Skeletal muscle tissue (tissue), 3 donors: ENCODE measurements at regions not wholly inside any gene's neighbourhood (a gene's known extent, or its start where the extent isn't known, plus 50 kb on each side); places are given as distances from the start of the nearest gene placed in this dataset.

Source experiments
- H3K27ac ChIP-seq: one replicate; pipeline ENCODE4 v1.7.0; 2013; ENCODE audit warnings: mild to moderate bottlenecking, low read depth, low read length, inconsistent platforms
- H3K27me3 ChIP-seq, 3 donors: one replicate each; pipeline ENCODE4 v1.7.0; 2013; ENCODE audit warnings: low read length in 3 of 3; ENCODE audit not compliant: control insufficient read depth in 3 of 3, insufficient read depth in 3 of 3
- H3K36me3 ChIP-seq, 3 donors: one replicate each; pipeline ENCODE4 v1.7.0; 2013; ENCODE audit warnings: low read length in 3 of 3; ENCODE audit not compliant: control insufficient read depth in 3 of 3, insufficient read depth in 3 of 3
- H3K4me1 ChIP-seq, 3 donors: one replicate each; pipeline ENCODE4 v1.7.0; 2013; ENCODE audit warnings: low read length in 3 of 3, mild to moderate bottlenecking in 3 of 3; ENCODE audit not compliant: control insufficient read depth in 3 of 3, insufficient read depth in 3 of 3
- H3K4me3 ChIP-seq, 3 donors: one replicate each; pipeline ENCODE4 v1.7.0; 2013; ENCODE audit warnings: low read length in 3 of 3
- H3K9ac ChIP-seq, 3 donors: one replicate each; pipeline ENCODE4 v1.7.0; 2013; ENCODE audit warnings: low read length in 3 of 3, mild to moderate bottlenecking in 3 of 3, moderate library complexity in 2 of 3, low read depth in 1 of 3
- H3K9me3 ChIP-seq, 3 donors: one replicate each; pipeline ENCODE4 v1.7.0; 2013; ENCODE audit warnings: low read length in 3 of 3; ENCODE audit not compliant: control insufficient read depth in 3 of 3
- donor health status: Osteomylitis.

- Histone ChIP-seq H3K4me1 (peaks cover 0 to 6% (median 3%) of the 10 kb centered on the region in 3 donors), H3K9me3 (no peaks in the 10 kb centered on the region), H3K27me3 (no peaks in the 10 kb centered on the region), H3K4me3 (no peak overlapping the region), H3K36me3 (no peaks in the 10 kb centered on the region), H3K27ac (no peak overlapping the region), H3K9ac (no peak overlapping the region)
Measured at GRCh38 chr16:49051576-49051975, 230.1 kb downstream of the CBLN1 start.

DNA sequence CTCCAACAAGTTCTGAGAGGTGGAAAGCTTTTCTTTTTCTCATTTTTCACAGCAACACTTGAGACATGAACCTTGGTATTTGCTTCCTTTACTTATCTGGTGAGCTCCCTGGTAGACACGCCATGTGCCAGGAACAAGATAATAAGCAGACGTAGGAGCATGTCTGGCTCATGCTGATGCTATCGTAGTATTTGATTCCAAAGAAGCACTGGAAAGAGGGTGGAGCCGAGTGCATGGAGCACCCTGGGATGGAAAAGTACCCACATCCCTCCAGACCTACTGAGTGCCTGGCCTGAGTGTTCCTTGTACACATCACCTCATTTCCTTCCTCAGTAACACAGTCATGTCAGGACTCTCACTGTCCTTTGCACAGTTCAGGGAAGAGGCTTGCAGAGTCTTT, 231.0 kb downstream of the CBLN1 start:
- Histone ChIP-seq H3K27ac (no peak overlapping the region), H3K27me3 (no peaks in the 10 kb centered on the region), H3K9me3 (no peaks in the 10 kb centered on the region), H3K36me3 (no peaks in the 10 kb centered on the region), H3K4me3 (no peak overlapping the region), H3K9ac (no peak overlapping the region), H3K4me1 (peaks cover 0 to 6% (median 3%) of the 10 kb centered on the region in 3 donors)

GRCh38 chr16:49049644-49050043, 232.0 kb downstream of the CBLN1 start:
- Histone ChIP-seq H3K27me3 (no peaks in the 10 kb centered on the region), H3K4me1 (peaks cover 0 to 3% (median 3%) of the 10 kb centered on the region in 3 donors), H3K36me3 (no peaks in the 10 kb centered on the region), H3K27ac (no peak overlapping the region), H3K9ac (no peak overlapping the region), H3K4me3 (no peak overlapping the region), H3K9me3 (no peaks in the 10 kb centered on the region)

GRCh38 chr16:49049191-49049590, 232.4 kb downstream of the CBLN1 start:
- H3K9me3 ChIP-seq: no peaks in the 10 kb centered on the region
- H3K36me3 ChIP-seq: no peaks in the 10 kb centered on the region
- H3K27ac ChIP-seq: no peak overlapping the region

DNA sequence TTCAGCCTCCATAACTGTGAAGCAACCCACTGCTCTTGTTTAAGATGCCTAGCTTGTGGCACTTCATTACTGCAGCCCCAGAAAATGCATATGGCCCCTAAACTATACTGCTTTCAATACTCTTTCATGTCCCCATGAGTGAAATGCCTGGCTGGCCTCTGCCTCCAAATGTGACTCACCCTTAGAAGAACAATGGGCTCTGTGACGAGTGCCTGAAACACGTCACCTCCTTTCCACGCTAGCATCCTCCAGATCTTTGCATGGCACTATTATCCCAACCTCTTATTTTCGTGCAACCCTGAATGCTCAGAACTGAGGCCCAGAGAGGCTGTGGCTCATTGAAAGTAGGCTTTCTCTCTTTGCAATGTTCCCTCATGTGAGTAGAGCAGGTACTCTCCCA, 233.1 kb downstream of the CBLN1 start:
- H3K9ac ChIP-seq: no peak overlapping the region
- no peak overlapping the region for H3K4me3 ChIP-seq
- H3K4me1 ChIP-seq: peaks cover 0 to 3% (median 0%) of the 10 kb centered on the region in 3 donors
- H3K27ac ChIP-seq: no peak overlapping the region
- H3K36me3 ChIP-seq: no peaks in the 10 kb centered on the region
- H3K9me3 ChIP-seq: no peaks in the 10 kb centered on the region
- no peaks in the 10 kb centered on the region for H3K27me3 ChIP-seq

More at GRCh38 chr16:49049191-49049590, 232.4 kb downstream of the CBLN1 start:
- Histone ChIP-seq H3K4me1 (peaks cover 0 to 3% (median 3%) of the 10 kb centered on the region in 3 donors), H3K27me3 (no peaks in the 10 kb centered on the region), H3K4me3 (no peak overlapping the region), H3K9ac (no peak overlapping the region)

- no peak overlapping the region for H3K9ac ChIP-seq
- H3K4me1 ChIP-seq: no peaks in the 10 kb centered on the region
- H3K27me3 ChIP-seq: no peaks in the 10 kb centered on the region
- no peak overlapping the region for H3K27ac ChIP-seq
- H3K36me3 ChIP-seq: no peaks in the 10 kb centered on the region
- no peak overlapping the region for H3K4me3 ChIP-seq
- no peaks in the 10 kb centered on the region for H3K9me3 ChIP-seq
Measured at GRCh38 chr16:49036126-49036525, 245.5 kb downstream of the CBLN1 start.

DNA sequence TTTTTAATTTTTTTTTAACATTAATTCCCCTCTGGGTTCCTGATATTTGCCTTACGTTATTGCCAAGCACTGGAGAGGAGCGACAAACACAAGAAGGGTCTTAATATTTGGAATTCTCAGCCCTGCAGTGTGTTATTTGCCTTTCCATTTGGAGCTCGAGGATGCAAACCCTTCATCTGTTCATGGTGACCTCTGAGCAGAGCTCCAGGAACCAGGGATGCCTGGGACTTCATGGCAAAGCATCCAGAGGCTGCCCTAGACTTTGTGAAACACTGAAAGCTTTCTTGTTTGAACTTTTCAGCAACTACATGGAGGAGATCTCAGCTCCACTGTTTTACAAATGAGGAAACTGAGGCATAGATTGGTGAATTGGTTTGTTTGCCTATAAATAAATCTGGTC, 254.2 kb downstream of the CBLN1 start:
- Histone ChIP-seq H3K27ac (no peak overlapping the region), H3K9ac (no peak overlapping the region), H3K4me1 (no peaks in the 10 kb centered on the region), H3K4me3 (no peak overlapping the region), H3K36me3 (no peaks in the 10 kb centered on the region), H3K9me3 (no peaks in the 10 kb centered on the region), H3K27me3 (peaks cover 0 to 3% (median 0%) of the 10 kb centered on the region in 3 donors)

- H3K27me3 ChIP-seq: peaks cover 0 to 3% (median 0%) of the 10 kb centered on the region in 3 donors
- no peak overlapping the region for H3K27ac ChIP-seq
- no peak overlapping the region for H3K4me3 ChIP-seq
- H3K9ac ChIP-seq: no peak overlapping the region
- H3K9me3 ChIP-seq: no peaks in the 10 kb centered on the region
- no peaks in the 10 kb centered on the region for H3K4me1 ChIP-seq
- no peaks in the 10 kb centered on the region for H3K36me3 ChIP-seq
Measured at GRCh38 chr16:49026566-49027181, 255.0 kb downstream of the CBLN1 start.

GRCh38 chr16:49024896-49025295, 256.7 kb downstream of the CBLN1 start:
- no peaks in the 10 kb centered on the region for H3K9me3 ChIP-seq
- H3K27me3 ChIP-seq: peaks cover 0 to 6% (median 5%) of the 10 kb centered on the region in 3 donors
- no peak overlapping the region for H3K9ac ChIP-seq
- H3K27ac ChIP-seq: no peak overlapping the region
- no peak overlapping the region for H3K4me3 ChIP-seq
- no peaks in the 10 kb centered on the region for H3K36me3 ChIP-seq
- no peaks in the 10 kb centered on the region for H3K4me1 ChIP-seq

- H3K4me1 ChIP-seq: peaks cover 0 to 2% (median 0%) of the 10 kb centered on the region in 3 donors
- H3K4me3 ChIP-seq: no peak overlapping the region
- H3K36me3 ChIP-seq: no peaks in the 10 kb centered on the region
- peaks cover 1 to 10% (median 5%) of the 10 kb centered on the region in 3 donors for H3K27me3 ChIP-seq
- H3K27ac ChIP-seq: no peak overlapping the region
- H3K9me3 ChIP-seq: no peaks in the 10 kb centered on the region
- no peak overlapping the region for H3K9ac ChIP-seq
Measured at GRCh38 chr16:49024016-49024415, 257.6 kb downstream of the CBLN1 start.
